ENCODE measurements at regions not wholly inside any gene's neighbourhood (a gene's known extent, or its start where the extent isn't known, plus 50 kb on each side); places are given as distances from the start of the nearest gene placed in this dataset.

GRCh38 chr4:8730681-8731080, 138.1 kb downstream of the CPZ start:
- CTCF ChIA-PET, result no interaction called here
- POLR2A ChIA-PET, result no interaction called here

GRCh38 chr4:8730159-8730558, 137.6 kb downstream of the CPZ start:
- POLR2A ChIA-PET, result no interaction called here
- CTCF ChIA-PET, result no interaction called here
- TF ChIP-seq PKNOX1 (IDR thresholded peaks at IDR 0.05) (no peak), TARDBP (IDR thresholded peaks at IDR 0.05) (no peak), ELF4 (IDR thresholded peaks at IDR 0.05) (no peak), FOXA1 (IDR thresholded peaks at IDR 0.05) (no peak), FOXM1 (IDR thresholded peaks at IDR 0.05; ENCODE audit: borderline replicate concordance) (no peak), ZNF384 (IDR thresholded peaks at IDR 0.05) (no peak), SUZ12 (IDR thresholded peaks at IDR 0.05) (no peak), SP1 (IDR thresholded peaks at IDR 0.05) (no peak), LEF1 (IDR thresholded peaks at IDR 0.05; ENCODE audit: borderline replicate concordance) (no peak), NFRKB (IDR thresholded peaks at IDR 0.05) (no peak), L3MBTL2 (conservative IDR thresholded peaks at IDR 0.05) (no peak), ARNT (IDR thresholded peaks at IDR 0.05) (no peak), HDGF (IDR thresholded peaks at IDR 0.05; ENCODE audit: borderline replicate concordance) (no peak), FOXK2 (IDR thresholded peaks at IDR 0.05) (no peak), CTBP1 (IDR thresholded peaks at IDR 0.05; ENCODE audit: borderline replicate concordance) (no peak), BHLHE40 (IDR thresholded peaks at IDR 0.05; ENCODE audit: borderline replicate concordance) (no peak)
- DNase-seq (ENCODE audit: extremely low spot score), result no peak

More at GRCh38 chr4:8730681-8731080, 138.1 kb downstream of the CPZ start:
- DNase-seq (ENCODE audit: extremely low spot score), result no peak
- TF ChIP-seq ARNT (IDR thresholded peaks at IDR 0.05) (no peak), BHLHE40 (IDR thresholded peaks at IDR 0.05; ENCODE audit: borderline replicate concordance) (no peak), HDGF (IDR thresholded peaks at IDR 0.05; ENCODE audit: borderline replicate concordance) (no peak), TARDBP (IDR thresholded peaks at IDR 0.05) (no peak), FOXA1 (IDR thresholded peaks at IDR 0.05) (no peak), NFRKB (IDR thresholded peaks at IDR 0.05) (no peak)

- POLR2A ChIA-PET, result no interaction called here
Observed at GRCh38 chr4:8729408-8730149, 137.0 kb downstream of the CPZ start.

GRCh38 chr4:8728536-8729407, 136.2 kb downstream of the CPZ start:
- ChIA-PET CTCF (no interaction called here), POLR2A (no interaction called here)
- no peak for TF ChIP-seq CTBP1 (IDR thresholded peaks at IDR 0.05; ENCODE audit: borderline replicate concordance)
- TF ChIP-seq LEF1 (IDR thresholded peaks at IDR 0.05; ENCODE audit: borderline replicate concordance), result no peak
- no peak for TF ChIP-seq SP1 (IDR thresholded peaks at IDR 0.05)
- no peak for TF ChIP-seq FOXA1 (IDR thresholded peaks at IDR 0.05)
- no peak for TF ChIP-seq ZNF384 (IDR thresholded peaks at IDR 0.05)
- DNase-seq (ENCODE audit: extremely low spot score), result no peak

More at GRCh38 chr4:8729408-8730149, 137.0 kb downstream of the CPZ start:
- TF ChIP-seq BHLHE40 (IDR thresholded peaks at IDR 0.05; ENCODE audit: borderline replicate concordance), result no peak
- no peak for TF ChIP-seq LEF1 (IDR thresholded peaks at IDR 0.05; ENCODE audit: borderline replicate concordance)
- no peak for TF ChIP-seq FOXM1 (IDR thresholded peaks at IDR 0.05; ENCODE audit: borderline replicate concordance)
- no peak for TF ChIP-seq SUZ12 (IDR thresholded peaks at IDR 0.05)
- TF ChIP-seq PKNOX1 (IDR thresholded peaks at IDR 0.05), result no peak
- TF ChIP-seq L3MBTL2 (conservative IDR thresholded peaks at IDR 0.05), result no peak
- no peak for TF ChIP-seq SP1 (IDR thresholded peaks at IDR 0.05)
- TF ChIP-seq HDGF (IDR thresholded peaks at IDR 0.05; ENCODE audit: borderline replicate concordance), result no peak
- CTCF ChIA-PET, result no interaction called here
- DNase-seq (ENCODE audit: extremely low spot score), result no peak

GRCh38 chr4:8727546-8728510, 135.3 kb downstream of the CPZ start:
- POLR2A ChIA-PET, result no interaction called here
- TF ChIP-seq ELF4 (IDR thresholded peaks at IDR 0.05), result no peak
- TF ChIP-seq BHLHE40 (IDR thresholded peaks at IDR 0.05; ENCODE audit: borderline replicate concordance), result no peak
- no peak for TF ChIP-seq L3MBTL2 (conservative IDR thresholded peaks at IDR 0.05)
- no peak for TF ChIP-seq SP1 (IDR thresholded peaks at IDR 0.05)
- no peak for TF ChIP-seq ZNF384 (IDR thresholded peaks at IDR 0.05)
- no peak for TF ChIP-seq CTBP1 (IDR thresholded peaks at IDR 0.05; ENCODE audit: borderline replicate concordance)
- TF ChIP-seq TARDBP (IDR thresholded peaks at IDR 0.05), result no peak
- TF ChIP-seq PKNOX1 (IDR thresholded peaks at IDR 0.05), result no peak
- CTCF ChIA-PET, result no interaction called here
- DNase-seq (ENCODE audit: extremely low spot score), result no peak
